GM19328 (cell line): ENCODE measurements at regions not wholly inside any gene's neighbourhood (a gene's known extent, or its start where the extent isn't known, plus 50 kb on each side); places are given as distances from the start of the nearest gene placed in this dataset.
"Not testable (repeated sequence)": the region's sequence is repeated elsewhere in the genome, so short reads cannot be mapped to it uniquely, and the experiment has no call there.

Experiments used
- ATAC-seq: cut with Tn5 transposase; IDR thresholded peaks from one replicate; pipeline ENCODE4 v1.9.1; 2021; ENCODE audit warnings: mild to moderate bottlenecking, moderate library complexity; ENCODE audit not compliant: unreplicated experiment

DNA sequence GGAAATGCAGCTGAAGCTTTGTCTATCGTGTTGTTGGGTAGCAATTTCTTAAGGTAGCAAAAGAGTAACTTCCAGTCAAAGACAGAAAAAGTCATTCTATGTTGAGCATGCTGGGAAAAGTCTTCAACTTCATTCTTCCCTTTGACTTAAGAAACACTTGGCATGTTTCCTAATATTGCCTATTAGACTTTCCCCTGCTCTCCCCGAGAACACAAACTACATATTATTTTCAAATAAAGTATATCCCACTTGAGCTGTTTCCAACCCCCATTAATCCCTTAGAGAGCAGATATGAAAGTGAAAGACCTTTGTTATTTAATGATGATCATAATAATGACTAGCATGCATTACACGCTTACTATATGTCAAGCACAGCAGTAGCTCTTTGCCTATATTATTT, 136.0 kb upstream of the SPOPL start:
- no peak for ATAC-seq

DNA sequence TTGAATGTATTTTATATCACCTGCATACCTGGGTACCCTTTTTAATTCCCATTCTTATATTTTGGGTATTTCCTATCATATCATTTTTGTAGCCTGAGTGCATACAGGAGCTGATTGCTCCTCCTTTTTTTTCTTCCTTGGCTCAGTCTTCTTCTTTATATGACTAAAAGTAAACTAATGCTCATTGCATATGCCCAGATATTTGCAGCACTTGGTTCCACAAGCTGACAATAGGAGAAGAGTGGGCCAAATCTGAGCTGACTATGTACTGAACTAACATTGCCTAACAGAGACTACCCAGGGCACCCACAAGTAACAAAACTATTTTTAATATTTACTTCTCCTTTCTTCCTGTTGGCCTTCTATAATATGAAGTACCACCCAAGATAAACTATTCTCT, 131.7 kb upstream of the SPOPL start:
- ATAC-seq = no peak

DNA sequence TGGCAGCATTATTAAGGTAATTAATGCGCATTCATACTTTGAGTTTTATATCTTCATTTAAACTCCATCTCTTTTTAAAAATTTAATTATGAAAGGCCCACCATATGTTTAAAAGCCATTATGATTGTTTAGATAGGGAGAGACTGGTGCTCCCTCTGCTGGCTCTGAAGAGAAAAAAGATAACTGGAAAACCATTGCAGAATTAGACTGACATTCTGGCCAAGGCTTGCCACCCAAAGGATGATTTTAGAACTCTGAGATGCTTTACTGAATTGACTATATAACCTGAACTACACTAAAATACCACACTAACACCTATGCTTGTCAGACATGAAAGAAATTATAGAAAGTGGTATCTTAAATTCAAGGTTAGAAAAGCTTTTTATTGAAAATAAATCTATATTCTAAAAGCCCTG, 127.6 kb upstream of the SPOPL start:
- ATAC-seq = peak; percentile 60

DNA sequence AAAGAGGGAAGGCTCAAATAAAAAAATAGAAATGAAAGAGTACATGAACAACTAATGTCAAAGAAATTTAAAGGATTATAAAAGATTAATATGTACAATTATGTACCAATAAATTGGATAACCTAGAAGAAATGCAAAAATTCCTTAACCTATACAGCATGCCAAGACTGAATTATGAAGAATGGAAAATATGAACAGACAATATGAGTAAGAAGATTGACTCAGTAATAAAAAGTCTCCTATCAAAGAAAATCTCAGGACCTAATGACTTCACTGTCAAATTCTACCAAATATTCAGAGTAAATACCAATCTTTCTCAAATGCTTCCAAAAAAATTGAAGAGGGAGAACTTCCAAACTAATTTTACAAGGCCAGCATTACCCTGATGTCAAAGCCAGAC, 120.2 kb upstream of the SPOPL start:
- ATAC-seq = no peak

DNA sequence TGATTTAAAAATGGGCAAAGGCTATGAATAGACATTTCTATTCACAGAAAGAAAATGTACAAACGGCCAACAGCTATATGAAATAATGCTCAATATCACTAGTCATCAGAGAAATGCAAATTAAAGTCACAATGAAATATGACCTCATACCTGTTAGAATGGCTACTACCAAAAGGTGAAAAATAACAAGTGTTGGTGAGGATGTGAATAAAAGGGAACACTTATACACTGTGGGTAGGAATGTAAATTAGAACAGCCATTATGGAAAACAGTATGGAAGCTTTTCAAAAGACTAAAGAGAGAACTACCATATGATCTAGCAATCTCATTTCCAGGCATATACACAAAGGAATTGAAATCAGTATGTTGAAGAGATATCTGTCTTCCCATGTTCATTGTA, 118.9 kb upstream of the SPOPL start:
- no peak for ATAC-seq

DNA sequence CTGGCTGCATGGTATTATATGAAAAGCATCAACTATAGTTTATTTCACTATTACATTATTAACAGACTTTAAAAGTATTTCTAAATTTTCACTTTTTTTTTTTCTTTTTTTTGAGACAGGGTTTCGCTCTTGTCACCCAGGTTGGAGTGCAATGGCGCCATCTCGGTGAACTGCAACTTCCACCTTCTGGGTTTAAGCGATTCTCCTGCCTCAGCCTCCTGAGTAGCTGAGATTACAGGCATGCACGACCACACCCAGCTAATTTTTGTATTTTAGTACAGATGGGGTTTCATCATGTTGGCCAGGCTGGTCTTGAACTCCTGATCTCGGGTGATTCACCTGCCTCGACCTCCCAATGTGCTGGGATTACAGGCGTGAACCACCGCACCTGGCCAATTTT, 115.4 kb upstream of the SPOPL start:
- not testable (repeated sequence) for ATAC-seq

DNA sequence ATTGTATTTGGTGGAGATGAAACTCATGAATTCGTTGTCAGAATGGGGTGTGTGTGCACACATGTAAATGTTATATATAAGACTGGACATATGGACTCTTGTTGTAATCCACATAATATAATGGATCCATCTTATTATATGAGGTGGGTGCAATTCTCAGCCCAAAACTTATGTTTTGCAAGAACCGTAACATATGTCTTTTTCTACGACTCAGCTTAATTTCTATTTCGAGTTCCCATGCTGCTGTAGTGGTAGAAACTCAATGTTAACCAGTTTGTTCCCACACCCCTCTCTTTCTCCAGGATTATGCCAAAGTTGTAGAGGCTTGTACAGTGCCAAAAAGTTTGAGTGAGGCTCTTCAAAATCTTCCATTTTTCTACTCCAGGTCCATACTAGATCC, 112.5 kb upstream of the SPOPL start:
- ATAC-seq = no peak

DNA sequence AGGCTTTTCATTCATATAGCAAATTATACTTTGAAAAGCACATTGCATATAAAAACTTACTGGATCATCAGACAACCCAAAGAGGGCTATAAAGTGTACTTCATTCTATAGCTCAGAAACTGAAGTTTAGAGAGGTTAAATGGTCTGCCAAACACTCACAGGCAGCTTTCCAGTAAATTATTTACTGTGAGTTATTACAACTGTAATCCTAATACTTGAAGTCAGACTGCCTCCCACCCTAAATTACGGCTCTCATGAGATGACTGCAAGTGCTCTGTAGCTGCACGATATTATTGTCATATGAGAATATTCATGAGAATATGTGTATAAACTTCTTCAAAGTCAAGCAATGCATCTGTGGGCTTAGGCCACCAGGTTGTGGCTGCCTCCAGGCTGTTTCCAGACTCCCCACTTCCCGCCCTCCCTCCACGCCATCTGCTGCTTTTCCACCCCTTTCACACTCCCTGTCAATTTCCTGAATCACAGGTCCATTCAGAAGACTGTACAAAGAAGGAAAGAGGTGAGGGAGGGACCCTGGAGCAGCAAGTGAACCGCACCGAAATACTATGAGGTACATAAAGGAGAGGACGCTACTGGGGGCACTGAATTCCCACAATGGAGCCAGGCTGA, 111.1 kb upstream of the SPOPL start:
- ATAC-seq = no peak

DNA sequence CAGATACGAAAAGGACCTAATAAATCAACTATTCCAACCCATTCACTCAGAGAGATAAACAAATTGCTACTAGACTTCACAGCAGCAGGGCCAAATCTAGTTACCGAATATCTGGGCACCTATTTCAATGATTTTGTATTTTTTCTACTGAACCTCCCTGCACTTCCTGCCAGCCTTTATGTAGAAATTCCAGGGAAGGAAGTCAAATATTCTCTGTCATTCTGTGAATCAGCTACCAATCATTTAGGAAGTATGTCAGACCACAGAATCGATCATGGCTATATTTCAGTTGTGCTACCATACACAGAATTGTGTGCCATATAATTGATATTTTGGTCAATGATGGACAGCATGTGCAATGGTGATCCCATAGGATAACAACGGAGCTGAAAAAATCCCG, 109.6 kb upstream of the SPOPL start:
- ATAC-seq = no peak

DNA sequence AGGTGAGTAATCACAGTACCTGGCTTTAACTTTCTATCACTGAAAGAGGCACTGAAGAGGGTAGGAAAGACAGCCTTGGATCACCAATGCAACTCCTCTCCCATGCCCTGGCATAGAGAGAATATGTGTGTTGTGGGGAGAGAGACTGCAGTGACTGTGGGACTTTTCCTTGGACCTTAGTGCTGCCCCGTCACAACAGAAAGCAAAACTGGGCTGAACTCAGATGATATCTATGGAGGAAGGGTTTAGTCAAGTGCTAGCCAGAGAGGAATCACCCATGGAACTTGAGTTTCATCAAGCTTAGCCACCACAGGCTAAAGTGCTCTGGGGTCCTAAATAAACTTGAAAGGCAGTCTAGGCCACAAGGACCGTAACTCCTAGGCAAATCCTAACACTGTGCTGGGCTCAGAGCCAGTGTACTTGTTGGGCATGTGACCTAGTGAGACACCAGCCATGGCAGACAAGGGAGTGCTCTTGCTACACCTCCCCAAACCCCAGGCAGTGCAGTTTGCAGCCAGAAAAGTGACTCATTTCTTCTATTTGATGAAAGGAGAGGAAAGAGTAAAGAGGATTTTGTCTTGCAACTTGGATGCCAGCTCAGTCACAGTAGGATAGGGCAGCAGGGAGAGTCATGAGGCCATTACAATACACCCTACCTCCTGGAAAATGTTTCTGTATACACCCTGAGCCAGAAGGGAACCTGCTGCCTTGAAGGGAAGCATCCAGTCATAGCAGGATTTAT, 105.8 kb upstream of the SPOPL start:
- ATAC-seq = no peak

DNA sequence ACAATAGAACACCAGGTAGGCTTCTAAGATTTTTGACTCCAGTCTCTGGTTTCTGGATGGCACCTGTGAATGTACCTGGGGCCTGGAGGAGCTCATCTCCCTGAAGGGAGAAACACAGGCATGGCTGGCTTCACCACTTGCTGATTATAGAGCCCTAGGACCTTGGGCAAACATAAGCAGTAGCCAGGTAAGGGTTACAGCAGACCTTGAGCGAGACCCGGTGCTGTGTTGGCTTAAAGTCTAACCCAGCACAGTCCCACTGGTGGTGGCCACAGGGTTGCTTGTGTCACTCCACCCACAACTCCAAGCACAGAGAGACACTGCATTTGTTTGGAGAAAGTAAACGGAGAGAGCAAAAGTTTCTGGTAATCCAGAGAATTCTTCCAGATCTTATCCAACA, 104.7 kb upstream of the SPOPL start:
- ATAC-seq = no peak

DNA sequence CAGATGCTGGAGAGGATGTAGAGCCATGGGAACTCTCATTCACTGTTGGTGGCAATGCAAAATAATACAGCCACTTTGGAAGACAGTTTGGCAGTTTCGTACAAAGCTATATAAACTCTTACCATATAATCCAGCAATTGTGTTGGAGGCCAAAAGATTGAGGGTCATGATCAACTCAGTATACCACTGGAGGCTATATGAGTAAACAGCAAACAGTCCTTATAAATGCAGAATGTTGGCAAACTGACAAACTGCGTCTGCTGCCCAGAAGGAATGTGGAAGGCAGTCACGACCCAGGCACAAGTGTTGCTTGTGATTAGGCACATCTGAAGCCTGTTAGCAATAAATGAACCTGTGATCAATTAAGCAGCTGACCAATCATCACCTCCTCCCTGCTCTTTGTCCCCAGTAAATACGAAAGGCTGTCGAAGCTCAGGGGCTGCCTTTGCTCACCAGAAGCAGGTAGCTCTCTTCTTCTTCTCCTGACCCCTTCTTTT, 98.1 kb upstream of the SPOPL start:
- no peak for ATAC-seq

DNA sequence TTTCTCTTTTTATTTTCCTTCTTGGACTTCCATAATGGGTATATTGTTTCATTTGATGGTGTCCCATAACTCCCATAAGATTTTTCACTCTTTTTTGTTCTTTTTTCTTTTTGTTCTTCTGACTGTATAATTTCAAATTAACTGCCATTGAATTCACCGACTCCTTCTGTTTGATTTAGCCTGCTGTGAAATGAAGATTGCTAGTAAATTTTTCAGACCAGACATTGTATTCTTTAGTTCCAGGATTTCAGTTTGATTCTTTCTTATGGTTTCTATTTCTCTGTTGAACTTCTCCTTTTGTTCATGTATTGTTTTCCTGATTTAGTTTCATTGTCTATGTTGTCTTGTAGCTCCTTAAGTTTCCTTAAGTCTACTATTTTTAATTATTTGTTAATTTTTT, 87.6 kb upstream of the SPOPL start:
- no peak for ATAC-seq

DNA sequence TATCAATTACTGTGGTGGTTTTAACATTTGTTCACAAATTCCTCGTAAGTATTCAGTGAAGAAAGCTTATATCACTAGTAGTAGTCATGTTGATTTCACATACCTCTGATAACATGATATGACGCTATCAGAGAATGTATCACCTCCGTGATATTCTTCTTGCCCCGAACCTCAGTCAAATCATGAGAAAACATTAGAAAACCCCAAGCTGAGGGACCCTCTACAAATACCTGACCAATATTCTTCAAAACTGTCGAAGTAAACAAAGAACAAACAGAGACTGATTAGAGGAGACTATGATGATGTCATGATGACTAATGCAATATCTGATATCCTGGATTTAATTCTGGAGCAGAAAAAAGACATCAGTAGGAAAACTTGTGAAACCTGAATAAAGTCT, 85.6 kb upstream of the SPOPL start:
- no peak for ATAC-seq

DNA sequence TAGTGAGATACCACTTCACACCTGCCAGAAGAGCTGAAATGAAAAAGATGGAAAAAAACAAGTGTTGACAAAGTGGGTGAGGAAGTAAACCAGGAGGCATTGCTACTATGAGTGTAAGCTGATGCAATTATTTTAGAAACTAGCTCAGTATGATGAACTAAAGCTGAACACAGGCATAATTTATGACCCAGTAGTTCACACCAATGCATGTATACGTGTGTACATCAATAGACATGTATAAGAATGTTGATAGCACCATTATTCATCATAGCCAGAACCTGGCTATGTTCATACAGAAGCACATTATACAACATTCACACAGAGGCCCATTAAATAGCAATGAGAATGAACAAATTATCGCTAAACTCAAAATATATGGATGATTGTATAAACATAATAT, 83.1 kb upstream of the SPOPL start:
- no peak for ATAC-seq

DNA sequence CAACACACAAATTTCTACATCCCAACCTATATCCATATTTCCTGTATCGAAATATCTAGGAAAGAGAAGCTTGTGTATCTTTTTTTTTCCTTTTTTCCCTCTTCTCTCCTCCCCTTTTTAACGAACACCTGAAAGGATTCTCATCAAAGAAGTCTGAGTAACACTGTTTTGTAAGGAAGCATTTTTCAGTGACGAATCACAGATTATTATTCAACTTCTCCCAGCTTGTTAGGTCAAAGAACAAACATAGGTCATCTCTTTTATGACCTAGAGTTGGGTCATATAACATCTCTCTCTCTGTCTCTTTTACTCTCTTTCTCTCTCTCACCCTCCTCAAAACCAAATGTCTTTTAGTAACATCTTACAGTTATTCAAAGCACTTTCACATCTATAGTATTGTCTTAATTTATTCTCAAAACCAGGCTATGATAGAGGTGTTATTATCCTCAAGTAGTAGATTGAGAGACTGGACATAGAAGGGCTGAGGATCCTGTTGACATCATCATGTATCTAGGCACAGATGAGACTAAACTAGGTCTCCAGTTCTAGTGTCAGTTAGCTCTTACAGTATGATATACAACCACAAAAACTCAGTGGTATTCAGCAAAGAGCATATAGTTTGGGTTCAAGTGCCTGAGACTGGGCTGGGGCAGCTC, 80.1 kb upstream of the SPOPL start:
- no peak for ATAC-seq

DNA sequence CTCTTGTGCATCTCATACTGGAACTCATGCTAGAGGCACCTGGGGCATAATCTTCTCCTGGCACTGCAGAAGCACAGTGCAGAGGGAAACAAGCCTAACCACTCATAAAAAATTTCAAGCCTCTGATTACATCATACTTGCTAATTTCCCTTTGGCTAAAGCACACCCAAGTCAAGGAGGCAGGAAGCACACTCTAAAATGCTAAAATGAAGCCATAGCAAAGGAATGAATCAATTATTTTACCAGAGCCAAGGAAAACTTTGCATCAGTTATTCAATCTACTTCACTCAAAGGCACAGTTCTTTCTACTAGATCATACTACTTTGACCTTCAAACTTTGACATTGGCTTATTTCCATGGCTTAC, 79.6 kb upstream of the SPOPL start:
- ATAC-seq = no peak

DNA sequence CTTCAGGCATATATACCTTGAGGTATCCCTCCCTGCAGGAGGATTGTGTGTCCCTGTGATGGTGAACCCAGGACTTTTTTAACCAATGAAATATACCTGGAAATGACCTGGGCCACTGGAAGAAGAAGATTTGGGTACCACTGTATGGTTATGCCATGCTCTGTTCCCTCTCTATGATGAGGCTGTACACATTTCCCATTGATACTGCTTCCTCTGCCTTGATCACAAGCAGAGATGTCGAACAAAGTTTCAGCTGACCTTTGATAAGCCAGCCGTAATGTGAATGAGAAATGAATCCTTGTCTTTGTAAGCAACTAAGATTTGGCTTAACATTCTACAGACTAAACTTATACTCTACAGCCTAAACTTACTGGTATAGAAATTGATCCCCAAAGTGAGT, 78.4 kb upstream of the SPOPL start:
- ATAC-seq = no peak

DNA sequence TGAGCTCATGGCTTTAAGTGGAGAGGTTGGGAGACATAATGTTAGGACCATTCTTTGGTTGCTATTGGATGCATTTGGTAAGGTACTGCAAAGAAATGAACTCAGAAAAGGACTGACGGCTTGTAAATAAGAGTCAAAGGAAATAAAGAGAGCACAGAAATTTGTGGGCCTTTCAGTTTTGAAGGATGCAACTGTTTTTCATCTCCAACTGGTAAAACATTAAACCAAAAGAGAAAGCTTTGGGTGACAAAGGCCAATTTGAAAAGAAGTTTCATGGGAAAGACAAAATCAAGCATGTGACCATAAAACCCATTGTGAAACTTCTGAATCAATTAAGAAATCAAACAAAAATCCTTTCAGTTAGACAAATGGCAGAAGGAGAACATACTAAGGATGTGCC, 77.8 kb upstream of the SPOPL start:
- ATAC-seq = no peak

DNA sequence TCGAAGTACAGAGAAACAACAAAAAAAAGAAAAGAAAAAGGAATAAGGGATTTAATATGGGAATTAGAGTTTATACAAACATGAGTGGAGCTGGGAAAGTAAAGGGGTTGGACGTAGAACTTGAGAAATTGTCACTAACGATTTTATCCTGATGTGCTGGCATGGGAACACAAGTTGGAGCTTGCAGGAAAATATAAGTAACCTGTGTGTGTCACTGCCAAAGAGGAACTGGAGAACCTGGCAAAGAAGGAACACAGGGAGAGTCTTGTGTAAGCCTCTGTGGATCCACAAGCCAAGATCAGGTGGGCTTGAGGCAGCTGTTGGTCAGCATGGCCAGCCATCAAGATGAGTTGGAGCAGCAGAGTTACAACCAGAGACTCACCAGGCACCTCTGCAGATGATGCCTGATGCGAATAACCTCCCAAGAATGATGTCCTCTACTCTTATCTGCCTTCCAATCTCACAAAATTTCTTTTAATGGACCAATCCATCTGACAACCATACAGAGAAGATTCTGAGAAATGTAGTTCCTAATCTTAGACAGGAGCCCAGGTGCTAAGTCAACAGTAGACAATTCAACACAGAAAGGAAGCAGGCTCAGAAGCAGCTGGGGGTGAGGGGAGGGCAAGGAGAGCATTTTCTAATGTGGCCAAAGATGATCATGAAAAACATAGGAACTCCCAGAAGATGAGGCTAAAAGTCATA, 77.0 kb upstream of the SPOPL start:
- no peak for ATAC-seq

DNA sequence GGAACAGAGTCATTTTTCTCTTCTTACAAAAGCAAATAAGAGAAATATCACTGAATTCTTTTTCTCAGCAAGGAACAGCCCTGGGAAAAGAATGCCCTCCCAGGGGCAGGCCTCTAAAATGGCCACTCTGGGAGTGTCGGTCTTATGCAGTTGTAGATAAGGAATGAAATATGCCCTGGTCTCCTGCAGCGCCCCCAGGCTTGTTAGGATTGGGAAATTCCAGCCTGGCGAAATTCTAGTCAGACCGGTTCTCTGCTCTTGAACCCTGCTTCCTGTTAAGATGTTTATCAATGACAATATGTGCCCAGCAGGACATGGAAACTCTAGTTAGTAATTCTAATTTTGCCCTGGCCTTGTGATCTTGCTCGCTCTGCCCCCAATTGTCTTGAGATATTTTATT, 75.5 kb upstream of the SPOPL start:
- not testable (repeated sequence) for ATAC-seq
